ENCODE measurements at regions not wholly inside any gene's neighbourhood (a gene's known extent, or its start where the extent isn't known, plus 50 kb on each side); places are given as distances from the start of the nearest gene placed in this dataset.

GRCh38 chr2:142649581-142649980 is 227.9 kb upstream of the KYNU start:
- TF ChIP-seq CTCF (IDR thresholded peaks at IDR 0.05) (no peak), HOXB5 (CRISPR knock-in tag; IDR thresholded peaks at IDR 0.05) (no peak), HMGXB4 (CRISPR knock-in tag; IDR thresholded peaks at IDR 0.05; ENCODE audit: borderline replicate concordance) (no peak), CEBPB (IDR thresholded peaks at IDR 0.05) (no peak), POLR2A (IDR thresholded peaks at IDR 0.05; ENCODE audit: low read length) (no peak), REST (IDR thresholded peaks at IDR 0.05) (no peak), MYC (IDR thresholded peaks at IDR 0.05; ENCODE audit: borderline replicate concordance, low read length) (no peak), MAZ (IDR thresholded peaks at IDR 0.05; ENCODE audit: borderline replicate concordance, low read depth, low read length) (no peak), BCL3 (IDR thresholded peaks at IDR 0.05) (no peak)

Data from A549 (cell line).